GM23338 (cell line): ENCODE measurements at regions not wholly inside any gene's neighbourhood (a gene's known extent, or its start where the extent isn't known, plus 50 kb on each side); places are given as distances from the start of the nearest gene placed in this dataset.
A peak's percentile ranks its signal among the peaks of the same experiment; 100 is the strongest.

Experiments
- ATAC-seq: fragments of 200-7000 bp; cut with Tn5 transposase; 3 replicates; pipeline ENCODE4 v1.9.1; 2020
- DNase-seq: peaks from one replicate; pipeline ENCODE4 v3.0.0-alpha.2; 2015; ENCODE audit warnings: low spot score
- H2AFZ ChIP-seq: fragments of 200-600 bp; sonication (generic); 2 replicates; pipeline ENCODE4 v1.8.0; 2016; ENCODE audit warnings: antibody characterized with exemption, mild to moderate bottlenecking, moderate library complexity
- H3F3A ChIP-seq: fragments of 200-600 bp; sonication (generic); replicated peaks from 2 replicates; pipeline ENCODE4 v1.8.0; 2017; ENCODE audit warnings: antibody characterized with exemption, mixed run types, low read depth
- H3K27ac ChIP-seq: fragments of 200-600 bp; sonication (generic); 2 replicates; pipeline ENCODE4 v1.6.1; 2016; ENCODE audit warnings: low read depth
- H3K27me3 ChIP-seq: fragments of 200-600 bp; sonication (generic); 2 replicates; pipeline ENCODE4 v1.8.0; 2016; ENCODE audit warnings: mild to moderate bottlenecking, mixed run types, moderate library complexity; ENCODE audit not compliant: insufficient read depth
- H3K36me3 ChIP-seq: fragments of 200-600 bp; sonication (generic); 2 replicates; pipeline ENCODE4 v1.8.0; 2016; ENCODE audit warnings: mild to moderate bottlenecking; ENCODE audit not compliant: insufficient read depth
- H3K4me1 ChIP-seq: fragments of 200-600 bp; sonication (generic); 2 replicates; pipeline ENCODE4 v1.8.0; 2016; ENCODE audit warnings: mild to moderate bottlenecking, moderate library complexity; ENCODE audit not compliant: insufficient read depth
- H3K4me2 ChIP-seq: fragments of 200-600 bp; sonication (generic); 2 replicates; pipeline ENCODE4 v1.7.1; 2017; ENCODE audit warnings: mixed run types
- H3K4me3 ChIP-seq: fragments of 200-600 bp; sonication (generic); 2 replicates; pipeline ENCODE4 v1.6.1; 2016; ENCODE audit warnings: mixed run types
- H3K79me2 ChIP-seq: fragments of 200-600 bp; sonication (generic); replicated peaks from 2 replicates; pipeline ENCODE4 v1.8.0; 2017; ENCODE audit warnings: mild to moderate bottlenecking; ENCODE audit not compliant: insufficient read depth
- H3K9me2 ChIP-seq: fragments of 200-600 bp; sonication (generic); 2 replicates; pipeline ENCODE4 v1.8.0; 2017; ENCODE audit not compliant: insufficient read depth
- H4K20me1 ChIP-seq: fragments of 200-600 bp; sonication (generic); replicated peaks from 2 replicates; pipeline ENCODE4 v1.8.0; 2017; ENCODE audit warnings: mild to moderate bottlenecking; ENCODE audit not compliant: insufficient read depth
- H3K27ac Mint-ChIP-seq: 2 replicates; pipeline ENCODE4 v1.8.0; 2020; ENCODE audit warnings: inconsistent platforms, mild to moderate bottlenecking, moderate library complexity, mixed read lengths
- H3K27me3 Mint-ChIP-seq: 3 replicates; pipeline ENCODE4 v1.8.0; 2022; ENCODE audit warnings: low read depth, mild to moderate bottlenecking, moderate library complexity, mixed read lengths, inconsistent platforms; ENCODE audit not compliant: insufficient read depth, poor library complexity
- H3K36me3 Mint-ChIP-seq: 3 replicates; pipeline ENCODE4 v1.8.0; 2021; ENCODE audit warnings: low read depth, mild to moderate bottlenecking, inconsistent platforms, moderate library complexity, mixed read lengths
- H3K4me1 Mint-ChIP-seq: 3 replicates; pipeline ENCODE4 v1.8.0; 2020; ENCODE audit warnings: mild to moderate bottlenecking, inconsistent platforms, mixed read lengths
- H3K4me3 Mint-ChIP-seq: 3 replicates; pipeline ENCODE4 v1.8.0; 2021; ENCODE audit warnings: moderate library complexity, mild to moderate bottlenecking, inconsistent platforms, mixed read lengths
- H3K9me3 Mint-ChIP-seq: 3 replicates; pipeline ENCODE4 v1.8.0; 2020; ENCODE audit warnings: moderate library complexity, mild to moderate bottlenecking, inconsistent platforms, mixed read lengths
- NANOG ChIP-seq: IDR thresholded peaks from 2 replicates; pipeline ENCODE4 v1.6.1; 2016; ENCODE audit warnings: antibody characterized with exemption, borderline replicate concordance
- ZNF114 ChIP-seq: fragments of 250-450 bp; sonication (Bioruptor Pico); IDR thresholded peaks from 2 replicates; pipeline ENCODE4 v1.5.0; 2020; ENCODE audit warnings: mild to moderate bottlenecking, moderate library complexity
- ZNF331 ChIP-seq: fragments of 250-450 bp; sonication (Bioruptor Pico); IDR thresholded peaks from 2 replicates; pipeline ENCODE4 v1.5.0; 2020; ENCODE audit warnings: low read depth, mild to moderate bottlenecking, moderate library complexity
- TF ChIP-seq, protein P1 (sequence below): fragments of 250-450 bp; sonication (Bioruptor Pico); IDR thresholded peaks from 2 replicates; pipeline ENCODE4 v1.5.0; 2020; ENCODE audit warnings: mild to moderate bottlenecking, moderate library complexity
- TF ChIP-seq, protein P2 (sequence below): IDR thresholded peaks from one replicate; pipeline ENCODE4 v1.6.1; 2018; ENCODE audit warnings: antibody characterized with exemption; ENCODE audit not compliant: unreplicated experiment

DNA sequence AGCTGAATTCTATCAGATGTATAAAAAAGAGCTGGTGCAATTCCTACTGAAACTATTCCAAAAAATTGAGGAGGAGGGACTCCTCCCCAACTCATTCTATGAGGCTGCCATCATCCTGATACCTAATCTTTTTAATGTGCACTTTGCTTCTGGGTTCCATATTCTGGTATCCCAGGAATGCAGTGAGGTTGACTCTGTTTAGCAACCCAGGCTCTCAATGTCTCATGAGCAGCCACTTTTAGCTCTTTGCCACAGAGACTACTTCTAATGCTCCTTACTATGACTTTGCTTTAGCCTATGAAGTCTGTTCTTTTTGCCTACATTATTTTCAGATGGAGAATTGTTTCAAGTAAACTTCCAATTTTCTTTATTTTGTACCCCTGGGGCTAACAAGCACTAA, 185.5 kb upstream of the NRSN1 start:
- no peaks in the 10 kb centered on the region for H3F3A ChIP-seq
- H3K4me1 Mint-ChIP-seq = peaks cover 6% of the 10 kb centered on the region; the same call in 2 of the 3 replicates
- no peaks in the 10 kb centered on the region for H4K20me1 ChIP-seq
- ATAC-seq (peak; percentile 31; the same call in 1 of the 3 replicates), DNase-seq (peak; percentile 44)
- H3K4me3 ChIP-seq = no peak overlapping the region
- no peaks in the 10 kb centered on the region for H3K4me1 ChIP-seq
- H3K36me3 Mint-ChIP-seq = no peaks in the 10 kb centered on the region
- no peak overlapping the region for H2AFZ ChIP-seq
- no peaks in the 10 kb centered on the region for H3K9me3 Mint-ChIP-seq
- no peaks in the 10 kb centered on the region for H3K36me3 ChIP-seq
- H3K79me2 ChIP-seq = no peaks in the 10 kb centered on the region
- no peak overlapping the region; the same call in 1 of the 2 replicates for H3K27ac Mint-ChIP-seq
- H3K9me2 ChIP-seq = no peaks in the 10 kb centered on the region; the same call in 1 of the 2 replicates
- H3K4me3 Mint-ChIP-seq = no peak overlapping the region
- no peaks in the 10 kb centered on the region for H3K27me3 ChIP-seq
- H3K27ac ChIP-seq = no peak overlapping the region
- no peaks in the 10 kb centered on the region for H3K27me3 Mint-ChIP-seq
- TF ChIP-seq ZNF114 (no peak), NANOG (no peak), ZNF331 (CRISPR knock-in tag) (no peak)
- TF ChIP-seq, protein P1, sequence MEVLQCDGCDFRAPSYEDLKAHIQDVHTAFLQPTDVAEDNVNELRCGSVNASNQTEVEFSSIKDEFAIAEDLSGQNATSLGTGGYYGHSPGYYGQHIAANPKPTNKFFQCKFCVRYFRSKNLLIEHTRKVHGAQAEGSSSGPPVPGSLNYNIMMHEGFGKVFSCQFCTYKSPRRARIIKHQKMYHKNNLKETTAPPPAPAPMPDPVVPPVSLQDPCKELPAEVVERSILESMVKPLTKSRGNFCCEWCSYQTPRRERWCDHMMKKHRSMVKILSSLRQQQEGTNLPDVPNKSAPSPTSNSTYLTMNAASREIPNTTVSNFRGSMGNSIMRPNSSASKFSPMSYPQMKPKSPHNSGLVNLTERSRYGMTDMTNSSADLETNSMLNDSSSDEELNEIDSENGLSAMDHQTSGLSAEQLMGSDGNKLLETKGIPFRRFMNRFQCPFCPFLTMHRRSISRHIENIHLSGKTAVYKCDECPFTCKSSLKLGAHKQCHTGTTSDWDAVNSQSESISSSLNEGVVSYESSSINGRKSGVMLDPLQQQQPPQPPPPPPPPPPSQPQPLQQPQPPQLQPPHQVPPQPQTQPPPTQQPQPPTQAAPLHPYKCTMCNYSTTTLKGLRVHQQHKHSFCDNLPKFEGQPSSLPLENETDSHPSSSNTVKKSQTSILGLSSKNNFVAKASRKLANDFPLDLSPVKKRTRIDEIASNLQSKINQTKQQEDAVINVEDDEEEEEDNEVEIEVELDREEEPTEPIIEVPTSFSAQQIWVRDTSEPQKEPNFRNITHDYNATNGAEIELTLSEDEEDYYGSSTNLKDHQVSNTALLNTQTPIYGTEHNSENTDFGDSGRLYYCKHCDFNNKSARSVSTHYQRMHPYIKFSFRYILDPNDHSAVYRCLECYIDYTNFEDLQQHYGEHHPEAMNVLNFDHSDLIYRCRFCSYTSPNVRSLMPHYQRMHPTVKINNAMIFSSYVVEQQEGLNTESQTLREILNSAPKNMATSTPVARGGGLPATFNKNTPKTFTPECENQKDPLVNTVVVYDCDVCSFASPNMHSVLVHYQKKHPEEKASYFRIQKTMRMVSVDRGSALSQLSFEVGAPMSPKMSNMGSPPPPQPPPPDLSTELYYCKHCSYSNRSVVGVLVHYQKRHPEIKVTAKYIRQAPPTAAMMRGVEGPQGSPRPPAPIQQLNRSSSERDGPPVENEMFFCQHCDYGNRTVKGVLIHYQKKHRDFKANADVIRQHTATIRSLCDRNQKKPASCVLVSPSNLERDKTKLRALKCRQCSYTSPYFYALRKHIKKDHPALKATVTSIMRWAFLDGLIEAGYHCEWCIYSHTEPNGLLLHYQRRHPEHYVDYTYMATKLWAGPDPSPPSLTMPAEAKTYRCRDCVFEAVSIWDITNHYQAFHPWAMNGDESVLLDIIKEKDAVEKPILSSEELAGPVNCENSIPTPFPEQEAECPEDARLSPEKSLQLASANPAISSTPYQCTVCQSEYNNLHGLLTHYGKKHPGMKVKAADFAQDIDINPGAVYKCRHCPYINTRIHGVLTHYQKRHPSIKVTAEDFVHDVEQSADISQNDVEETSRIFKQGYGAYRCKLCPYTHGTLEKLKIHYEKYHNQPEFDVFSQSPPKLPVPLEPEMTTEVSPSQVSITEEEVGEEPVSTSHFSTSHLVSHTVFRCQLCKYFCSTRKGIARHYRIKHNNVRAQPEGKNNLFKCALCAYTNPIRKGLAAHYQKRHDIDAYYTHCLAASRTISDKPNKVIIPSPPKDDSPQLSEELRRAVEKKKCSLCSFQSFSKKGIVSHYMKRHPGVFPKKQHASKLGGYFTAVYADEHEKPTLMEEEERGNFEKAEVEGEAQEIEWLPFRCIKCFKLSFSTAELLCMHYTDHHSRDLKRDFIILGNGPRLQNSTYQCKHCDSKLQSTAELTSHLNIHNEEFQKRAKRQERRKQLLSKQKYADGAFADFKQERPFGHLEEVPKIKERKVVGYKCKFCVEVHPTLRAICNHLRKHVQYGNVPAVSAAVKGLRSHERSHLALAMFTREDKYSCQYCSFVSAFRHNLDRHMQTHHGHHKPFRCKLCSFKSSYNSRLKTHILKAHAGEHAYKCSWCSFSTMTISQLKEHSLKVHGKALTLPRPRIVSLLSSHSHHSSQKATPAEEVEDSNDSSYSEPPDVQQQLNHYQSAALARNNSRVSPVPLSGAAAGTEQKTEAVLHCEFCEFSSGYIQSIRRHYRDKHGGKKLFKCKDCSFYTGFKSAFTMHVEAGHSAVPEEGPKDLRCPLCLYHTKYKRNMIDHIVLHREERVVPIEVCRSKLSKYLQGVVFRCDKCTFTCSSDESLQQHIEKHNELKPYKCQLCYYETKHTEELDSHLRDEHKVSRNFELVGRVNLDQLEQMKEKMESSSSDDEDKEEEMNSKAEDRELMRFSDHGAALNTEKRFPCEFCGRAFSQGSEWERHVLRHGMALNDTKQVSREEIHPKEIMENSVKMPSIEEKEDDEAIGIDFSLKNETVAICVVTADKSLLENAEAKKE (CRISPR knock-in tag) = peak; percentile 33; the same call in 1 of the 2 replicates
- TF ChIP-seq, protein P2, sequence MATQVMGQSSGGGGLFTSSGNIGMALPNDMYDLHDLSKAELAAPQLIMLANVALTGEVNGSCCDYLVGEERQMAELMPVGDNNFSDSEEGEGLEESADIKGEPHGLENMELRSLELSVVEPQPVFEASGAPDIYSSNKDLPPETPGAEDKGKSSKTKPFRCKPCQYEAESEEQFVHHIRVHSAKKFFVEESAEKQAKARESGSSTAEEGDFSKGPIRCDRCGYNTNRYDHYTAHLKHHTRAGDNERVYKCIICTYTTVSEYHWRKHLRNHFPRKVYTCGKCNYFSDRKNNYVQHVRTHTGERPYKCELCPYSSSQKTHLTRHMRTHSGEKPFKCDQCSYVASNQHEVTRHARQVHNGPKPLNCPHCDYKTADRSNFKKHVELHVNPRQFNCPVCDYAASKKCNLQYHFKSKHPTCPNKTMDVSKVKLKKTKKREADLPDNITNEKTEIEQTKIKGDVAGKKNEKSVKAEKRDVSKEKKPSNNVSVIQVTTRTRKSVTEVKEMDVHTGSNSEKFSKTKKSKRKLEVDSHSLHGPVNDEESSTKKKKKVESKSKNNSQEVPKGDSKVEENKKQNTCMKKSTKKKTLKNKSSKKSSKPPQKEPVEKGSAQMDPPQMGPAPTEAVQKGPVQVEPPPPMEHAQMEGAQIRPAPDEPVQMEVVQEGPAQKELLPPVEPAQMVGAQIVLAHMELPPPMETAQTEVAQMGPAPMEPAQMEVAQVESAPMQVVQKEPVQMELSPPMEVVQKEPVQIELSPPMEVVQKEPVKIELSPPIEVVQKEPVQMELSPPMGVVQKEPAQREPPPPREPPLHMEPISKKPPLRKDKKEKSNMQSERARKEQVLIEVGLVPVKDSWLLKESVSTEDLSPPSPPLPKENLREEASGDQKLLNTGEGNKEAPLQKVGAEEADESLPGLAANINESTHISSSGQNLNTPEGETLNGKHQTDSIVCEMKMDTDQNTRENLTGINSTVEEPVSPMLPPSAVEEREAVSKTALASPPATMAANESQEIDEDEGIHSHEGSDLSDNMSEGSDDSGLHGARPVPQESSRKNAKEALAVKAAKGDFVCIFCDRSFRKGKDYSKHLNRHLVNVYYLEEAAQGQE = no peak
- H3K4me2 ChIP-seq = no peak overlapping the region
